WTC11 (cell line): ENCODE measurements at regions not wholly inside any gene's neighbourhood (a gene's known extent, or its start where the extent isn't known, plus 50 kb on each side); places are given as distances from the start of the nearest gene placed in this dataset.

ENCODE experiments used
- ATAC-seq: fragments of 200-7000 bp; cut with Tn5 transposase; 2 replicates; pipeline ENCODE4 v1.10.0; 2021; ENCODE audit warnings: mild to moderate bottlenecking, moderate library complexity
- CTCF ChIA-PET: fragments of 300-600 bp; sonication (Branson Sonifier 250); formaldehyde crosslinking; loops from one replicate; lab custom pipeline; 2021; ENCODE audit warnings: antibody characterized with exemption; lab: Charles Lee
- POLR2A ChIA-PET: fragments of 350-600 bp; sonication (Branson Sonifier 250); formaldehyde crosslinking; loops from one replicate; lab custom pipeline; 2021; ENCODE audit warnings: antibody characterized with exemption; lab: Charles Lee
- DNase-seq: peaks from one replicate; pipeline ENCODE4 v3.0.0; 2021; ENCODE audit warnings: low spot score
- H3K27ac Mint-ChIP-seq: 2 replicates; pipeline ENCODE4 v1.8.0; 2021; ENCODE audit warnings: mixed read lengths
- H3K27me3 Mint-ChIP-seq: 2 replicates; pipeline ENCODE4 v1.8.0; 2021; ENCODE audit warnings: low read depth, mild to moderate bottlenecking, moderate library complexity, mixed read lengths
- H3K36me3 Mint-ChIP-seq: 2 replicates; pipeline ENCODE4 v1.8.0; 2021; ENCODE audit warnings: mixed read lengths
- H3K4me1 Mint-ChIP-seq: 2 replicates; pipeline ENCODE4 v1.8.0; 2022; ENCODE audit warnings: mixed read lengths
- H3K4me3 Mint-ChIP-seq: 2 replicates; pipeline ENCODE4 v1.8.0; 2021; ENCODE audit warnings: mild to moderate bottlenecking, moderate library complexity, mixed read lengths
- H3K9me3 Mint-ChIP-seq: 2 replicates; pipeline ENCODE4 v1.8.0; 2021; ENCODE audit warnings: mixed read lengths
- ATF3 ChIP-seq: sonication (generic); formaldehyde crosslinking; conservative IDR thresholded peaks from 2 replicates; pipeline ENCODE4 v1.8.1; 2022; ENCODE audit warnings: mild to moderate bottlenecking, missing genetic modification reagents
- ATF6 ChIP-seq: sonication (generic); formaldehyde crosslinking; IDR thresholded peaks from 2 replicates; pipeline ENCODE4 v1.8.1; 2023; ENCODE audit warnings: mild to moderate bottlenecking, missing genetic modification reagents
- CBFB ChIP-seq: sonication (generic); formaldehyde crosslinking; IDR thresholded peaks from 2 replicates; pipeline ENCODE4 v1.8.1; 2022; ENCODE audit warnings: mild to moderate bottlenecking, low read depth, missing genetic modification reagents
- CDX4 ChIP-seq: fragments of 250-450 bp; sonication (Bioruptor Pico); IDR thresholded peaks from 2 replicates; pipeline ENCODE4 v1.9.0; 2021; ENCODE audit warnings: moderate library complexity, mild to moderate bottlenecking, inconsistent platforms, borderline replicate concordance
- CREM ChIP-seq: sonication (generic); formaldehyde crosslinking; IDR thresholded peaks from 2 replicates; pipeline ENCODE4 v1.8.1; 2022; ENCODE audit warnings: mild to moderate bottlenecking, missing genetic modification reagents, moderate library complexity
- E2F1 ChIP-seq: sonication (generic); formaldehyde crosslinking; IDR thresholded peaks from 2 replicates; pipeline ENCODE4 v1.8.0; 2022; ENCODE audit warnings: mild to moderate bottlenecking, missing genetic modification reagents
- E2F4 ChIP-seq: sonication (generic); formaldehyde crosslinking; IDR thresholded peaks from 2 replicates; pipeline ENCODE4 v1.8.1; 2022; ENCODE audit warnings: low read depth, mild to moderate bottlenecking, moderate library complexity, missing genetic modification reagents, borderline replicate concordance
- E2F5 ChIP-seq: sonication (generic); formaldehyde crosslinking; IDR thresholded peaks from 2 replicates; pipeline ENCODE4 v1.8.1; 2022; ENCODE audit warnings: mild to moderate bottlenecking, moderate library complexity, missing genetic modification reagents
- ETV6 ChIP-seq: sonication (generic); formaldehyde crosslinking; IDR thresholded peaks from 2 replicates; pipeline ENCODE4 v1.8.1; 2022; ENCODE audit warnings: mild to moderate bottlenecking, missing genetic modification reagents
- FOXJ3 ChIP-seq: sonication (generic); formaldehyde crosslinking; IDR thresholded peaks from 2 replicates; pipeline ENCODE4 v1.9.0; 2021; ENCODE audit warnings: missing genetic modification reagents, mild to moderate bottlenecking, borderline replicate concordance
- FOXP1 ChIP-seq: sonication (generic); formaldehyde crosslinking; IDR thresholded peaks from 2 replicates; pipeline ENCODE4 v1.8.0; 2022; ENCODE audit warnings: missing genetic modification reagents, mild to moderate bottlenecking, moderate library complexity, borderline replicate concordance
- IRF2 ChIP-seq: sonication (generic); formaldehyde crosslinking; IDR thresholded peaks from 2 replicates; pipeline ENCODE4 v1.8.0; 2022; ENCODE audit warnings: low read depth, missing genetic modification reagents, borderline replicate concordance
- JUN ChIP-seq: sonication (generic); formaldehyde crosslinking; IDR thresholded peaks from 2 replicates; pipeline ENCODE4 v1.8.0; 2023; ENCODE audit warnings: mild to moderate bottlenecking, missing genetic modification reagents
- KAT7 ChIP-seq: sonication (generic); formaldehyde crosslinking; IDR thresholded peaks from 2 replicates; pipeline ENCODE4 v1.8.1; 2023; ENCODE audit warnings: missing genetic modification reagents, mild to moderate bottlenecking, borderline replicate concordance
- NR1H2 ChIP-seq: sonication (generic); formaldehyde crosslinking; IDR thresholded peaks from 2 replicates; pipeline ENCODE4 v1.9.0; 2021; ENCODE audit warnings: mild to moderate bottlenecking, moderate library complexity, missing genetic modification reagents
- OVOL2 ChIP-seq: fragments of 250-450 bp; sonication (Bioruptor Pico); IDR thresholded peaks from 2 replicates; pipeline ENCODE4 v1.9.0; 2021; ENCODE audit warnings: mild to moderate bottlenecking, borderline replicate concordance
- RELA ChIP-seq: sonication (generic); formaldehyde crosslinking; IDR thresholded peaks from 2 replicates; pipeline ENCODE4 v1.8.1; 2022; ENCODE audit warnings: missing genetic modification reagents, mild to moderate bottlenecking, borderline replicate concordance
- RORB ChIP-seq: fragments of 250-450 bp; sonication (Bioruptor Pico); IDR thresholded peaks from 2 replicates; pipeline ENCODE4 v1.9.0; 2021; ENCODE audit warnings: mild to moderate bottlenecking
- SP1 ChIP-seq: sonication (generic); formaldehyde crosslinking; conservative IDR thresholded peaks from 2 replicates; pipeline ENCODE4 v1.8.1; 2022; ENCODE audit warnings: missing genetic modification reagents
- STAT6 ChIP-seq: sonication (generic); formaldehyde crosslinking; conservative IDR thresholded peaks from 2 replicates; pipeline ENCODE4 v1.8.1; 2023; ENCODE audit warnings: mild to moderate bottlenecking, low read depth, missing genetic modification reagents, moderate library complexity
- TP53 ChIP-seq: sonication (generic); formaldehyde crosslinking; IDR thresholded peaks from 2 replicates; pipeline ENCODE4 v1.8.1; 2023; ENCODE audit warnings: mild to moderate bottlenecking, missing genetic modification reagents
- ZNF281 ChIP-seq: sonication (generic); formaldehyde crosslinking; IDR thresholded peaks from 2 replicates; pipeline ENCODE4 v1.8.0; 2023; ENCODE audit warnings: mild to moderate bottlenecking, missing genetic modification reagents
- ZNF396 ChIP-seq: fragments of 250-450 bp; sonication (Bioruptor Pico); IDR thresholded peaks from 2 replicates; pipeline ENCODE4 v1.8.0; 2021; ENCODE audit warnings: mild to moderate bottlenecking, moderate library complexity, borderline replicate concordance
- ZNF671 ChIP-seq: fragments of 250-450 bp; sonication (Bioruptor Pico); IDR thresholded peaks from 2 replicates; pipeline ENCODE4 v1.8.0; 2021; ENCODE audit warnings: mild to moderate bottlenecking

- TF ChIP-seq RELA (CRISPR knock-in tag) (no peak), E2F5 (CRISPR knock-in tag) (no peak), ATF6 (no peak), ZNF396 (CRISPR knock-in tag) (no peak), IRF2 (CRISPR knock-in tag) (no peak), FOXP1 (CRISPR knock-in tag) (no peak), RORB (no peak), KAT7 (CRISPR knock-in tag) (no peak)
Observed at GRCh38 chrY:17368413-17368812, 511.6 kb downstream of the CDY2B start (continued).

GRCh38 chrY:17366400-17366799 lies 513.6 kb downstream of the CDY2B start:
- H3K4me3 Mint-ChIP-seq, result no peak overlapping the region
- POLR2A ChIA-PET, result no interaction called here
- CTCF ChIA-PET, result no interaction called here
- no peak for DNase-seq
- TF ChIP-seq ATF3 (CRISPR knock-in tag) (no peak), JUN (CRISPR knock-in tag) (no peak), STAT6 (no peak), RORB (no peak), CREM (no peak), ZNF671 (no peak), CBFB (CRISPR knock-in tag) (no peak), ZNF281 (CRISPR knock-in tag) (no peak), FOXJ3 (CRISPR knock-in tag) (no peak), CDX4 (CRISPR knock-in tag) (no peak), NR1H2 (no peak), ETV6 (CRISPR knock-in tag) (no peak), E2F4 (CRISPR knock-in tag) (no peak), OVOL2 (CRISPR knock-in tag) (no peak), SP1 (no peak), TP53 (CRISPR knock-in tag) (no peak), E2F1 (CRISPR knock-in tag) (no peak), RELA (CRISPR knock-in tag) (no peak)
- no peak for ATAC-seq
- H3K4me1 Mint-ChIP-seq, result no peaks in the 10 kb centered on the region
- H3K27me3 Mint-ChIP-seq, result no peaks in the 10 kb centered on the region
- no peaks in the 10 kb centered on the region for H3K36me3 Mint-ChIP-seq
- peaks cover 7% of the 10 kb centered on the region; the same call in 1 of the 2 replicates for H3K9me3 Mint-ChIP-seq
- H3K27ac Mint-ChIP-seq, result no peak overlapping the region
